HCT116 (cell line): ENCODE measurements at regions not wholly inside any gene's neighbourhood (a gene's known extent, or its start where the extent isn't known, plus 50 kb on each side); places are given as distances from the start of the nearest gene placed in this dataset.

Experiments used
- ATAC-seq: fragments of 200-7000 bp; cut with Tn5 transposase; 2 replicates; pipeline ENCODE4 v1.9.1; 2020; ENCODE audit warnings: mild to moderate bottlenecking, moderate library complexity
- BruUV-seq: library from RNA; stranded (reverse); fragments of 400-500 nt; replicated peaks from 2 replicates; lab custom pipeline; 2021; lab: Mats Ljungman, UMichigan
- CTCF ChIA-PET: fragments of 300-600 bp; sonication (Branson Sonifier 250); formaldehyde crosslinking; loops from one replicate; lab custom pipeline; 2021; ENCODE audit warnings: antibody characterized with exemption; lab: Charles Lee
- POLR2A ChIA-PET: fragments of 300-600, 350-600 bp; sonication (Branson Sonifier 250); formaldehyde crosslinking; loops from one replicate; lab custom pipeline; 2021; ENCODE audit warnings: antibody characterized with exemption; lab: Charles Lee
- RAD21 ChIA-PET, 2 experiments: fragments of 300-600 bp; sonication (Branson Sonifier 250); formaldehyde crosslinking; loops; one replicate each; lab custom pipeline; 2023; ENCODE audit warnings: low total read pairs in 2 of 2; ENCODE audit not compliant: uncharacterized antibody in 2 of 2, unreplicated experiment in 2 of 2, low non-redundant PET in 1 of 2; lab: Charles Lee
- DNase-seq: peaks from one replicate; pipeline ENCODE4 v3.0.0-alpha.2; 2010; ENCODE audit warnings: low read depth, low spot score
- H2AFZ ChIP-seq: fragments of 200-600 bp; shearing (Covaris generic), sonication (generic); 2 replicates; pipeline ENCODE4 v1.6.1; 2017; ENCODE audit warnings: low read depth, mixed run types, mixed read lengths, antibody characterized with exemption, low read length; ENCODE audit not compliant: poor library complexity, severe bottlenecking
- H3K27ac ChIP-seq: 2 replicates; pipeline ENCODE4 v1.5.1; 2012; ENCODE audit warnings: low read depth, low read length
- H3K27me3 ChIP-seq: fragments of 200-600 bp; sonication (generic); 2 replicates; pipeline ENCODE4 v1.6.1; 2016; ENCODE audit warnings: mixed run types, low read length, mixed read lengths; ENCODE audit not compliant: insufficient read depth
- H3K36me3 ChIP-seq, 2 experiments: fragments of 200-500 bp in 1 of 2; fragments of 200-600 bp in 1 of 2; sonication (Bioruptor generic) in 1 of 2; sonication (generic) in 1 of 2; 2 replicates each; pipeline versions ENCODE4 v1.5.1 to v1.6.1; 2014 to 2016; ENCODE audit warnings: low read length in 2 of 2, inconsistent platforms in 1 of 2, mixed read lengths in 1 of 2, mixed run types in 1 of 2; ENCODE audit not compliant: insufficient read depth in 2 of 2, control insufficient read depth in 1 of 2
- H3K4me1 ChIP-seq, 2 experiments: fragments of 200-600 bp in 1 of 2; sonication (generic) in 1 of 2; 2 replicates each; pipeline versions ENCODE4 v1.5.1 to v1.6.1; 2012 to 2017; ENCODE audit warnings: low read length in 2 of 2, inconsistent platforms in 1 of 2, mild to moderate bottlenecking in 1 of 2, mixed read lengths in 1 of 2, mixed run types in 1 of 2, moderate library complexity in 1 of 2; ENCODE audit not compliant: insufficient read depth in 2 of 2, control insufficient read depth in 1 of 2
- H3K4me2 ChIP-seq: fragments of 200-600 bp; sonication (generic); 2 replicates; pipeline ENCODE4 v1.6.1; 2017; ENCODE audit warnings: mixed run types, low read length, mixed read lengths
- H3K4me3 ChIP-seq, 2 experiments: fragments of 200-600 bp in 1 of 2; sonication (generic) in 1 of 2; replicated peaks in 1 of 2; 2 replicates each; pipeline ENCODE4 v1.5.1; 2011 to 2016; ENCODE audit warnings: low read length in 2 of 2, control low read depth in 1 of 2, low read depth in 1 of 2, mild to moderate bottlenecking in 1 of 2, mixed read lengths in 1 of 2, mixed run types in 1 of 2
- H3K79me2 ChIP-seq: fragments of 200-600 bp; sonication (generic); 2 replicates; pipeline ENCODE4 v1.6.1; 2017; ENCODE audit warnings: mild to moderate bottlenecking, mixed run types, low read length, moderate library complexity, mixed read lengths; ENCODE audit not compliant: insufficient read depth
- H3K9ac ChIP-seq: fragments of 200-600 bp; sonication (generic); 2 replicates; pipeline ENCODE4 v1.6.1; 2016; ENCODE audit warnings: low read length, mixed read lengths
- H3K9me2 ChIP-seq: fragments of 200-600 bp; sonication (generic), shearing (Covaris generic); 2 replicates; pipeline ENCODE4 v1.6.1; 2017; ENCODE audit warnings: mixed run types, mild to moderate bottlenecking, moderate library complexity; ENCODE audit not compliant: insufficient read depth
- H3K9me3 ChIP-seq, 2 experiments: fragments of 200-500 bp in 1 of 2; fragments of 200-600 bp in 1 of 2; sonication (Bioruptor generic) in 1 of 2; sonication (generic) in 1 of 2; 2 replicates each; pipeline ENCODE4 v1.6.1; 2014 to 2017; ENCODE audit warnings: low read length in 2 of 2, mixed read lengths in 2 of 2, inconsistent platforms in 1 of 2, low read depth in 1 of 2, mild to moderate bottlenecking in 1 of 2, mixed run types in 1 of 2, moderate library complexity in 1 of 2; ENCODE audit not compliant: control insufficient read depth in 1 of 2, insufficient read depth in 1 of 2
- H4K20me1 ChIP-seq: fragments of 200-600 bp; sonication (generic), shearing (Covaris generic); 2 replicates; pipeline ENCODE4 v1.6.1; 2017; ENCODE audit warnings: mixed run types, mild to moderate bottlenecking, moderate library complexity; ENCODE audit not compliant: insufficient read depth
- CEBPB ChIP-seq: IDR thresholded peaks from 2 replicates; pipeline ENCODE4 v1.6.1; 2012; ENCODE audit warnings: low read depth
- EGR1 ChIP-seq: IDR thresholded peaks from 2 replicates; pipeline ENCODE4 v1.6.1; 2012; ENCODE audit warnings: low read depth
- ELF1 ChIP-seq: IDR thresholded peaks from 2 replicates; pipeline ENCODE4 v1.6.1; 2012; ENCODE audit warnings: low read depth, borderline replicate concordance
- EZH2 ChIP-seq: fragments of 200-600 bp; sonication (generic); IDR thresholded peaks from 2 replicates; pipeline ENCODE4 v1.6.1; 2017; ENCODE audit warnings: antibody characterized with exemption, mixed run types
- EZH2phosphoT487 ChIP-seq: fragments of 200-600 bp; IDR thresholded peaks from 2 replicates; pipeline ENCODE4 v1.6.1; 2018; ENCODE audit warnings: antibody characterized with exemption, borderline replicate concordance
- JUND ChIP-seq: IDR thresholded peaks from 2 replicates; pipeline ENCODE4 v1.6.1; 2012
- MAX ChIP-seq: IDR thresholded peaks from 2 replicates; pipeline ENCODE4 v1.6.1; 2012
- RAD21 ChIP-seq: IDR thresholded peaks from 2 replicates; pipeline ENCODE4 v1.6.1; 2012; ENCODE audit warnings: low read depth, mild to moderate bottlenecking
- SIN3A ChIP-seq: IDR thresholded peaks from 2 replicates; pipeline ENCODE4 v1.6.1; 2012; ENCODE audit warnings: low read depth
- SRF ChIP-seq: IDR thresholded peaks from 2 replicates; pipeline ENCODE4 v1.6.1; 2012; ENCODE audit warnings: low read depth
- TCF7L2 ChIP-seq: IDR thresholded peaks from 2 replicates; pipeline ENCODE4 v1.7.0; 2011; ENCODE audit warnings: borderline replicate concordance, inconsistent platforms; ENCODE audit not compliant: insufficient read depth, insufficient read length; ENCODE audit errors: extremely low read depth
- YY1 ChIP-seq: IDR thresholded peaks from 2 replicates; pipeline ENCODE4 v1.6.1; 2011; ENCODE audit warnings: low read length, low read depth, moderate library complexity, mild to moderate bottlenecking; ENCODE audit not compliant: insufficient replicate concordance; ENCODE audit errors: extremely low read depth
- ZFX ChIP-seq: fragments of 450-650 bp; IDR thresholded peaks from 2 replicates; pipeline ENCODE4 v1.6.1; 2017
- ZNF274 ChIP-seq: fragments of 200-500 bp; sonication (Bioruptor generic); IDR thresholded peaks from 2 replicates; pipeline ENCODE4 v1.6.1; 2014; ENCODE audit warnings: mild to moderate bottlenecking, low read depth, low read length, inconsistent platforms
- intact Hi-C: fragments of 100-400 bp; cut with micrococcal nuclease; formaldehyde crosslinking; loops from 2 replicates; pipeline ENCODE4 v1.10.0; 2022
- TF ChIP-seq, protein P1 (sequence below): IDR thresholded peaks from 2 replicates; pipeline ENCODE4 v1.6.1; 2012; ENCODE audit warnings: low read depth

GRCh38 chr20:39800548-39800947 lies 838.4 kb downstream of the DHX35 start:
- ChIA-PET POLR2A (no interaction called here), RAD21 (no interaction called here), CTCF (no interaction called here)
- ATAC-seq: no peak
- Histone ChIP-seq H3K27me3 (no peaks in the 10 kb centered on the region), H3K4me3 (no peak overlapping the region), H3K79me2 (no peaks in the 10 kb centered on the region), H3K4me1 (no peaks in the 10 kb centered on the region), H3K36me3 (no peaks in the 10 kb centered on the region), H3K27ac (no peak overlapping the region), H3K9me2 (no peaks in the 10 kb centered on the region), H3K4me2 (no peak overlapping the region), H3K9me3 (peaks cover 0 to 2% of the 10 kb centered on the region in 2 experiments; a peak in 2 of 4 replicates), H3K9ac (no peak overlapping the region), H4K20me1 (no peaks in the 10 kb centered on the region), H2AFZ (no peak overlapping the region)
- TF ChIP-seq EZH2phosphoT487: no peak
- no peak for TF ChIP-seq EZH2
- TF ChIP-seq CEBPB: no peak
- TF ChIP-seq EGR1: no peak
- TF ChIP-seq YY1: no peak
- TF ChIP-seq ZNF274: no peak
- no peak for TF ChIP-seq JUND
- no peak for TF ChIP-seq RAD21
- TF ChIP-seq MAX: no peak
- no peak for TF ChIP-seq TCF7L2
- TF ChIP-seq SIN3A: no peak
- TF ChIP-seq ZFX: no peak
- no peak for DNase-seq
- no TSS peak for BruUV-seq
- intact Hi-C loops: no loop called here

DNA sequence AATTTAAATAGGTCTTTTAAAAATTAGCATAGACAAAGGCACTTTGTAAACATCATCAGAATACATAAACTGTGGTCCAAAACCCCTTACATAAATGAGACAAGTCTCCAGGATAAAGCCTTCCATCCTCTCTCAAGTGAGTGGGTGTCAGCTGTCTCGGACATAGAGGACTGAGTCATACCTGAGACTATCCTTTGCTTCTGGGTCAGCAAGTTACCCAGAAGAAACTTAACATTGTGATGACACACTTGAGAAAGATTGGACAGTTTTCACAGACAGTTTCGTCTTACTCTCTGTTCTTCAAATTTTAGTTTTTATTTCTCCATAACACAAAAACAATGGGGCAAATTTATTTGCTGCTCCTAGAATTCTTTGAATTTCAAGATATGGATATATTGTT lies 838.0 kb downstream of the DHX35 start:
- intact Hi-C loops: no loop called here
- Histone ChIP-seq H3K4me2 (no peak overlapping the region), H2AFZ (no peak overlapping the region), H3K9me2 (no peaks in the 10 kb centered on the region), H3K9ac (no peak overlapping the region), H3K27me3 (no peaks in the 10 kb centered on the region), H4K20me1 (no peaks in the 10 kb centered on the region), H3K9me3 (peaks cover 0 to 4% of the 10 kb centered on the region in 2 experiments; a peak in 2 of 4 replicates), H3K36me3 (no peaks in the 10 kb centered on the region), H3K4me3 (no peak overlapping the region), H3K4me1 (no peaks in the 10 kb centered on the region), H3K27ac (no peak overlapping the region), H3K79me2 (no peaks in the 10 kb centered on the region)
- ChIA-PET POLR2A (no interaction called here), CTCF (no interaction called here), RAD21 (no interaction called here)
- TF ChIP-seq EZH2 (no peak), YY1 (no peak), CEBPB (no peak), SRF (no peak), ELF1 (no peak), MAX (no peak)
- TF ChIP-seq, protein P1, sequence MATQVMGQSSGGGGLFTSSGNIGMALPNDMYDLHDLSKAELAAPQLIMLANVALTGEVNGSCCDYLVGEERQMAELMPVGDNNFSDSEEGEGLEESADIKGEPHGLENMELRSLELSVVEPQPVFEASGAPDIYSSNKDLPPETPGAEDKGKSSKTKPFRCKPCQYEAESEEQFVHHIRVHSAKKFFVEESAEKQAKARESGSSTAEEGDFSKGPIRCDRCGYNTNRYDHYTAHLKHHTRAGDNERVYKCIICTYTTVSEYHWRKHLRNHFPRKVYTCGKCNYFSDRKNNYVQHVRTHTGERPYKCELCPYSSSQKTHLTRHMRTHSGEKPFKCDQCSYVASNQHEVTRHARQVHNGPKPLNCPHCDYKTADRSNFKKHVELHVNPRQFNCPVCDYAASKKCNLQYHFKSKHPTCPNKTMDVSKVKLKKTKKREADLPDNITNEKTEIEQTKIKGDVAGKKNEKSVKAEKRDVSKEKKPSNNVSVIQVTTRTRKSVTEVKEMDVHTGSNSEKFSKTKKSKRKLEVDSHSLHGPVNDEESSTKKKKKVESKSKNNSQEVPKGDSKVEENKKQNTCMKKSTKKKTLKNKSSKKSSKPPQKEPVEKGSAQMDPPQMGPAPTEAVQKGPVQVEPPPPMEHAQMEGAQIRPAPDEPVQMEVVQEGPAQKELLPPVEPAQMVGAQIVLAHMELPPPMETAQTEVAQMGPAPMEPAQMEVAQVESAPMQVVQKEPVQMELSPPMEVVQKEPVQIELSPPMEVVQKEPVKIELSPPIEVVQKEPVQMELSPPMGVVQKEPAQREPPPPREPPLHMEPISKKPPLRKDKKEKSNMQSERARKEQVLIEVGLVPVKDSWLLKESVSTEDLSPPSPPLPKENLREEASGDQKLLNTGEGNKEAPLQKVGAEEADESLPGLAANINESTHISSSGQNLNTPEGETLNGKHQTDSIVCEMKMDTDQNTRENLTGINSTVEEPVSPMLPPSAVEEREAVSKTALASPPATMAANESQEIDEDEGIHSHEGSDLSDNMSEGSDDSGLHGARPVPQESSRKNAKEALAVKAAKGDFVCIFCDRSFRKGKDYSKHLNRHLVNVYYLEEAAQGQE: no peak
- ATAC-seq: no peak
- BruUV-seq: no TSS peak
- DNase-seq: no peak
